ENCODE measurements at regions not wholly inside any gene's neighbourhood (a gene's known extent, or its start where the extent isn't known, plus 50 kb on each side); places are given as distances from the start of the nearest gene placed in this dataset.
A peak's percentile ranks its signal among the peaks of the same experiment; 100 is the strongest.

- Histone ChIP-seq H3K79me2 (ENCODE audit: insufficient read depth, low read length) (no peaks in the 10 kb centered on the region), H3K9ac (ENCODE audit: low read length) (no peak overlapping the region), H3K4me3 (ENCODE audit: insufficient read depth, low read depth, low read length) (no peak overlapping the region), H3K27ac (ENCODE audit: low read depth, low read length) (no peak overlapping the region), H4K20me1 (ENCODE audit: insufficient read depth, low read length) (no peaks in the 10 kb centered on the region), H3K9me3 (ENCODE audit: insufficient read depth, low read depth, low read length) (no peaks in the 10 kb centered on the region), H3K36me3 (ENCODE audit: insufficient read depth, low read length) (no peaks in the 10 kb centered on the region), H3K4me1 (ENCODE audit: insufficient read depth, low read length) (no peaks in the 10 kb centered on the region), H2AFZ (ENCODE audit: low read depth, low read length) (peak overlapping the region; percentile 5), H3K27me3 (ENCODE audit: insufficient read depth, low read length) (no peaks in the 10 kb centered on the region), H3K4me2 (ENCODE audit: low read length) (no peak overlapping the region)
- TF ChIP-seq EZH2 (IDR thresholded peaks at IDR 0.05; ENCODE audit: insufficient read depth, low read length) (no peak), CTCF (IDR thresholded peaks at IDR 0.05; ENCODE audit: insufficient read depth, low read depth, low read length) (no peak)
- Mint-ChIP-seq H3K9me3 (ENCODE audit: unreplicated experiment) (no peaks in the 10 kb centered on the region), H3K27me3 (ENCODE audit: low read depth, unreplicated experiment) (peaks cover 5% of the 10 kb centered on the region), H3K36me3 (ENCODE audit: low read depth, unreplicated experiment) (no peaks in the 10 kb centered on the region), H3K4me1 (ENCODE audit: low read depth, unreplicated experiment) (no peaks in the 10 kb centered on the region), H3K4me3 (ENCODE audit: unreplicated experiment) (no peak overlapping the region), H3K27ac (ENCODE audit: unreplicated experiment) (no peak overlapping the region)
- FAIRE-seq (no peak), DNase-seq (ENCODE audit: low read depth) (no peak)
These were observed 61.1 kb upstream of the HMGB1 start for GRCh38 chr13:30526612-30527495.

- Histone ChIP-seq H3K9me3 (ENCODE audit: insufficient read depth, low read depth, low read length) (no peaks in the 10 kb centered on the region), H4K20me1 (ENCODE audit: insufficient read depth, low read length) (no peaks in the 10 kb centered on the region), H3K9ac (ENCODE audit: low read length) (no peak overlapping the region), H3K27ac (ENCODE audit: low read depth, low read length) (no peak overlapping the region), H3K27me3 (ENCODE audit: insufficient read depth, low read length) (no peaks in the 10 kb centered on the region), H2AFZ (ENCODE audit: low read depth, low read length) (no peak overlapping the region), H3K4me2 (ENCODE audit: low read length) (no peak overlapping the region), H3K4me3 (ENCODE audit: insufficient read depth, low read depth, low read length) (no peak overlapping the region), H3K79me2 (ENCODE audit: insufficient read depth, low read length) (no peaks in the 10 kb centered on the region), H3K36me3 (ENCODE audit: insufficient read depth, low read length) (no peaks in the 10 kb centered on the region), H3K4me1 (ENCODE audit: insufficient read depth, low read length) (no peaks in the 10 kb centered on the region)
- Mint-ChIP-seq H3K36me3 (ENCODE audit: low read depth, unreplicated experiment) (no peaks in the 10 kb centered on the region), H3K27me3 (ENCODE audit: low read depth, unreplicated experiment) (peaks cover 5% of the 10 kb centered on the region), H3K4me3 (ENCODE audit: unreplicated experiment) (no peak overlapping the region), H3K4me1 (ENCODE audit: low read depth, unreplicated experiment) (no peaks in the 10 kb centered on the region), H3K9me3 (ENCODE audit: unreplicated experiment) (no peaks in the 10 kb centered on the region), H3K27ac (ENCODE audit: unreplicated experiment) (no peak overlapping the region)
- no peak for FAIRE-seq
- no peak for TF ChIP-seq CTCF (IDR thresholded peaks at IDR 0.05; ENCODE audit: insufficient read depth, low read depth, low read length)
- DNase-seq (ENCODE audit: low read depth), result peak; percentile 6
These were observed 63.5 kb upstream of the HMGB1 start for GRCh38 chr13:30529085-30529834.
